HCT116 (cell line): ENCODE measurements at regions not wholly inside any gene's neighbourhood (a gene's known extent, or its start where the extent isn't known, plus 50 kb on each side); places are given as distances from the start of the nearest gene placed in this dataset.

Experiments
- ATAC-seq: fragments of 200-7000 bp; cut with Tn5 transposase; 2 replicates; pipeline ENCODE4 v1.9.1; 2020; ENCODE audit warnings: mild to moderate bottlenecking, moderate library complexity
- BruUV-seq: library from RNA; stranded (reverse); fragments of 400-500 nt; replicated peaks from 2 replicates; lab custom pipeline; 2021; lab: Mats Ljungman, UMichigan
- CTCF ChIA-PET: fragments of 300-600 bp; sonication (Branson Sonifier 250); formaldehyde crosslinking; loops from one replicate; lab custom pipeline; 2021; ENCODE audit warnings: antibody characterized with exemption; lab: Charles Lee
- POLR2A ChIA-PET: fragments of 300-600, 350-600 bp; sonication (Branson Sonifier 250); formaldehyde crosslinking; loops from one replicate; lab custom pipeline; 2021; ENCODE audit warnings: antibody characterized with exemption; lab: Charles Lee
- RAD21 ChIA-PET, 2 experiments: fragments of 300-600 bp; sonication (Branson Sonifier 250); formaldehyde crosslinking; loops; one replicate each; lab custom pipeline; 2023; ENCODE audit warnings: low total read pairs in 2 of 2; ENCODE audit not compliant: uncharacterized antibody in 2 of 2, unreplicated experiment in 2 of 2, low non-redundant PET in 1 of 2; lab: Charles Lee
- DNase-seq: peaks from one replicate; pipeline ENCODE4 v3.0.0-alpha.2; 2010; ENCODE audit warnings: low read depth, low spot score
- H2AFZ ChIP-seq: fragments of 200-600 bp; shearing (Covaris generic), sonication (generic); 2 replicates; pipeline ENCODE4 v1.6.1; 2017; ENCODE audit warnings: low read depth, mixed run types, mixed read lengths, antibody characterized with exemption, low read length; ENCODE audit not compliant: poor library complexity, severe bottlenecking
- H3K27ac ChIP-seq: 2 replicates; pipeline ENCODE4 v1.5.1; 2012; ENCODE audit warnings: low read depth, low read length
- H3K27me3 ChIP-seq: fragments of 200-600 bp; sonication (generic); 2 replicates; pipeline ENCODE4 v1.6.1; 2016; ENCODE audit warnings: mixed run types, low read length, mixed read lengths; ENCODE audit not compliant: insufficient read depth
- H3K36me3 ChIP-seq, 2 experiments: fragments of 200-500 bp in 1 of 2; fragments of 200-600 bp in 1 of 2; sonication (Bioruptor generic) in 1 of 2; sonication (generic) in 1 of 2; 2 replicates each; pipeline versions ENCODE4 v1.5.1 to v1.6.1; 2014 to 2016; ENCODE audit warnings: low read length in 2 of 2, inconsistent platforms in 1 of 2, mixed read lengths in 1 of 2, mixed run types in 1 of 2; ENCODE audit not compliant: insufficient read depth in 2 of 2, control insufficient read depth in 1 of 2
- H3K4me1 ChIP-seq, 2 experiments: fragments of 200-600 bp in 1 of 2; sonication (generic) in 1 of 2; 2 replicates each; pipeline versions ENCODE4 v1.5.1 to v1.6.1; 2012 to 2017; ENCODE audit warnings: low read length in 2 of 2, inconsistent platforms in 1 of 2, mild to moderate bottlenecking in 1 of 2, mixed read lengths in 1 of 2, mixed run types in 1 of 2, moderate library complexity in 1 of 2; ENCODE audit not compliant: insufficient read depth in 2 of 2, control insufficient read depth in 1 of 2
- H3K4me2 ChIP-seq: fragments of 200-600 bp; sonication (generic); 2 replicates; pipeline ENCODE4 v1.6.1; 2017; ENCODE audit warnings: mixed run types, low read length, mixed read lengths
- H3K4me3 ChIP-seq, 2 experiments: fragments of 200-600 bp in 1 of 2; sonication (generic) in 1 of 2; replicated peaks in 1 of 2; 2 replicates each; pipeline ENCODE4 v1.5.1; 2011 to 2016; ENCODE audit warnings: low read length in 2 of 2, control low read depth in 1 of 2, low read depth in 1 of 2, mild to moderate bottlenecking in 1 of 2, mixed read lengths in 1 of 2, mixed run types in 1 of 2
- H3K79me2 ChIP-seq: fragments of 200-600 bp; sonication (generic); 2 replicates; pipeline ENCODE4 v1.6.1; 2017; ENCODE audit warnings: mild to moderate bottlenecking, mixed run types, low read length, moderate library complexity, mixed read lengths; ENCODE audit not compliant: insufficient read depth
- H3K9ac ChIP-seq: fragments of 200-600 bp; sonication (generic); 2 replicates; pipeline ENCODE4 v1.6.1; 2016; ENCODE audit warnings: low read length, mixed read lengths
- H3K9me2 ChIP-seq: fragments of 200-600 bp; sonication (generic), shearing (Covaris generic); 2 replicates; pipeline ENCODE4 v1.6.1; 2017; ENCODE audit warnings: mixed run types, mild to moderate bottlenecking, moderate library complexity; ENCODE audit not compliant: insufficient read depth
- H3K9me3 ChIP-seq, 2 experiments: fragments of 200-500 bp in 1 of 2; fragments of 200-600 bp in 1 of 2; sonication (Bioruptor generic) in 1 of 2; sonication (generic) in 1 of 2; 2 replicates each; pipeline ENCODE4 v1.6.1; 2014 to 2017; ENCODE audit warnings: low read length in 2 of 2, mixed read lengths in 2 of 2, inconsistent platforms in 1 of 2, low read depth in 1 of 2, mild to moderate bottlenecking in 1 of 2, mixed run types in 1 of 2, moderate library complexity in 1 of 2; ENCODE audit not compliant: control insufficient read depth in 1 of 2, insufficient read depth in 1 of 2
- H4K20me1 ChIP-seq: fragments of 200-600 bp; sonication (generic), shearing (Covaris generic); 2 replicates; pipeline ENCODE4 v1.6.1; 2017; ENCODE audit warnings: mixed run types, mild to moderate bottlenecking, moderate library complexity; ENCODE audit not compliant: insufficient read depth
- CBX3 ChIP-seq: IDR thresholded peaks from 2 replicates; pipeline ENCODE4 v1.6.1; 2012; ENCODE audit warnings: low read depth
- CEBPB ChIP-seq: IDR thresholded peaks from 2 replicates; pipeline ENCODE4 v1.6.1; 2012; ENCODE audit warnings: low read depth
- EGR1 ChIP-seq: IDR thresholded peaks from 2 replicates; pipeline ENCODE4 v1.6.1; 2012; ENCODE audit warnings: low read depth
- EZH2phosphoT487 ChIP-seq: fragments of 200-600 bp; IDR thresholded peaks from 2 replicates; pipeline ENCODE4 v1.6.1; 2018; ENCODE audit warnings: antibody characterized with exemption, borderline replicate concordance
- FOSL1 ChIP-seq: IDR thresholded peaks from 2 replicates; pipeline ENCODE4 v1.6.1; 2012; ENCODE audit warnings: low read depth
- JUND ChIP-seq: IDR thresholded peaks from 2 replicates; pipeline ENCODE4 v1.6.1; 2012
- POLR2AphosphoS5 ChIP-seq: IDR thresholded peaks from 2 replicates; pipeline ENCODE4 v1.6.1; 2011; ENCODE audit warnings: mild to moderate bottlenecking, low read depth, low read length, moderate library complexity
- RAD21 ChIP-seq: IDR thresholded peaks from 2 replicates; pipeline ENCODE4 v1.6.1; 2012; ENCODE audit warnings: low read depth, mild to moderate bottlenecking
- SIN3A ChIP-seq: IDR thresholded peaks from 2 replicates; pipeline ENCODE4 v1.6.1; 2012; ENCODE audit warnings: low read depth
- SP1 ChIP-seq: IDR thresholded peaks from 2 replicates; pipeline ENCODE4 v1.6.1; 2012; ENCODE audit warnings: low read depth
- SRF ChIP-seq: IDR thresholded peaks from 2 replicates; pipeline ENCODE4 v1.6.1; 2012; ENCODE audit warnings: low read depth
- intact Hi-C: fragments of 100-400 bp; cut with micrococcal nuclease; formaldehyde crosslinking; loops from 2 replicates; pipeline ENCODE4 v1.10.0; 2022
- TF ChIP-seq, protein P1 (sequence below): IDR thresholded peaks from 2 replicates; pipeline ENCODE4 v1.6.1; 2012

DNA sequence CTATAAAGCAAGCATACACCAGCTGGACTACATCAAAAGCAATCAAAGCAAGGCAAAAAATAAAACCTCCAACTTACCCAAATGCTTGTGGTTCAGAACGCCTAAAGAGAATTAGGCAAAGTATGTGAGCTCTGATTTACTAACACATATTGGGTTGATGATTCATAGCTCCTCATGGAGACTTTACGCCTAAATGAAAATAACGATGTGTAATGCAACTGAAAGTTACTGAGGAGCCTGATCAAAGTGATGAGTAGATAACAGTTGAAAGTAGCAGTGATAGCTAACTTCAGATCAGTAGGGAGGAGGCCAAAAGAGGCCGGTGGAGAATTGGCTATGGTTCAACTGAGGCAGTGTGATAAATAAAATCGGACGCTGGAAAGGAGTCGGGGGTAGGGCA, 85.0 kb downstream of the MPP7 start (continued):
- TF ChIP-seq EZH2phosphoT487 (no peak), POLR2AphosphoS5 (peak; percentile 60)

DNA sequence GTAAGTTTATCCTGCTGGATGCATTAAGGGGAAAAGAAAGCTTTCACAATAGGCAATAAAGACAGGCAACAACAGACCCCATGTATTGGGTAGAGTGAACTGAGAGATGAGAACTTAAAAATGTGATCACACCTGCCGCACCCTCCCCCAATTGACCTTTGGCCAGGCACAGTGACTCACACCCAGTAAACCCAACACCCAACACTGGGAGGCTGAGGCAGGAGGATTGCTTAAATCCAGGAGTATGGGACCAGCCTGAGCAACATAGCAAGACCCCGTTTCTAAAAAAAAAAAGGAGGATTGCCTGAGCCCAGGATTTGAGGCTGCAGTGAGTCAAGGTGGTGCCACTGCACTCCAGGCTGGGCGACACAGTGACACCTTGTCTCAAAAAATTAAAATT, 86.9 kb downstream of the MPP7 start:
- Histone ChIP-seq H2AFZ (no peak overlapping the region), H3K4me2 (peak overlapping the region; percentile 74), H3K27me3 (no peaks in the 10 kb centered on the region), H3K9ac (peak overlapping the region; percentile 62), H3K9me2 (no peaks in the 10 kb centered on the region), H3K4me1 (peaks cover 92 to 98% of the 10 kb centered on the region in 2 experiments), H3K4me3 (peak overlapping the region in 1 of 2 experiments; percentile 41; a peak in 3 of 4 replicates), H4K20me1 (no peaks in the 10 kb centered on the region), H3K9me3 (no peaks in the 10 kb centered on the region), H3K79me2 (peaks cover 27% of the 10 kb centered on the region), H3K27ac (peak overlapping the region; percentile 98), H3K36me3 (no peaks in the 10 kb centered on the region)
- ATAC-seq (peak; percentile 61), DNase-seq (peak; percentile 57)
- intact Hi-C loops, result loop anchor here (5.0 kb wide), 1 partner anchor 94 kb away; no protein-coding TSS in a partner anchor
- RAD21 ChIA-PET, result no interaction called here
- POLR2A ChIA-PET, result no interaction called here
- TF ChIP-seq FOSL1 (peak; percentile 82), RAD21 (peak; percentile 23; the same call in 1 of the 2 replicates), POLR2AphosphoS5 (peak; percentile 30; the same call in 1 of the 2 replicates), JUND (peak; percentile 82), EGR1 (no peak), CEBPB (peak; percentile 82), SRF (no peak), SP1 (peak; percentile 90), SIN3A (no peak), CBX3 (peak; percentile 90; the same call in 1 of the 2 replicates)
- TF ChIP-seq, protein P1, sequence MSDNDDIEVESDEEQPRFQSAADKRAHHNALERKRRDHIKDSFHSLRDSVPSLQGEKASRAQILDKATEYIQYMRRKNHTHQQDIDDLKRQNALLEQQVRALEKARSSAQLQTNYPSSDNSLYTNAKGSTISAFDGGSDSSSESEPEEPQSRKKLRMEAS, result peak; percentile 55
- CTCF ChIA-PET, result no interaction called here
- BruUV-seq, result no TSS peak
